ENCODE measurements at regions not wholly inside any gene's neighbourhood (a gene's known extent, or its start where the extent isn't known, plus 50 kb on each side); places are given as distances from the start of the nearest gene placed in this dataset.

DNA sequence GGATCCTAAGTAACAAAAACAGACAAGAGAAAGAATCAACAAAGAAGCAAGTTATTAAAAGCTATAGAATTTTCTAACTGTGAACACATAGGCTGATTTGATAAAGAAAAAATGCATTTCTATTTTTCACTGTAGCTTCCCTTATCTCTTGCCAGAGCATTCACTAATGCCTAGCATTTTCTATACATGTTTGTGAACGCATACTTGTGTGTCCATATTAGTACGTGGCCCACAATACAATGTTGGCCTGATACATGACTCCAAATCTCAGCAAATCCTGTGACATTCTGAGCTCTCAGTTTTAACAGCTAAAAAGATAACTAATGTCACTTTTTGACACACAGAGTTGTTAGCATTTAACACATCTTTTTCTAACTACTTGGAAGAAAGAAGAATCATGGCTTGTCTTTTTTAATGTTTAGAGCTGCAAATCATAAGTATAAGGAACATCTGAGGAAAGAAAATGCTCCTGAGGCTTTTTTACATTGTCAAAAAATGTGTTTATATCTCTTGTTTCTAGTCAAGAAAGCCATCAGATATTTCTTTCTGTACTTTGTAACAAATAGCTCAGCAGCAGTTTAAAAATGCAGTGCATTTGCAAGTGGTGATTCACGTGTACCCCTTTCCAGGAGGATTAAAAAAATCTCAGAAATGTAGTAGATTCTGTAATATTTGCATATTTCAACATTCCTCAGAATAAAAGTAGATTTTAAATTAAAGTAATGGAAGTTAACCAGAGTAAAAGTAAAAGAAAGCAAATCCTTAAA, 1646.8 kb upstream of the TMEFF2 start (continued):
- no peak for TF ChIP-seq SAP30 (IDR thresholded peaks at IDR 0.05; ENCODE audit: insufficient read depth, insufficient replicate concordance, low read length)
- no peak for TF ChIP-seq EP300 (IDR thresholded peaks at IDR 0.05; ENCODE audit: borderline replicate concordance in 1 of 2, low read depth in 2 of 2, low read length in 2 of 2)
- TF ChIP-seq SUZ12 (IDR thresholded peaks at IDR 0.05; ENCODE audit: low read length) = no peak
- TF ChIP-seq CHD1 (IDR thresholded peaks at IDR 0.05; ENCODE audit: low read depth, low read length) = no peak
- TF ChIP-seq GABPA (IDR thresholded peaks at IDR 0.05; ENCODE audit: borderline replicate concordance, insufficient read depth, low read length) = no peak
- TF ChIP-seq CEBPB (IDR thresholded peaks at IDR 0.05; ENCODE audit: low read depth, low read length) = no peak
- TF ChIP-seq RNF2 (IDR thresholded peaks at IDR 0.05; ENCODE audit: borderline replicate concordance, low read depth, low read length, missing control alignments, poor library complexity, severe bottlenecking) = no peak
- no peak for TF ChIP-seq ASH2L (IDR thresholded peaks at IDR 0.05; ENCODE audit: low read length)
